ENCODE measurements at regions not wholly inside any gene's neighbourhood (a gene's known extent, or its start where the extent isn't known, plus 50 kb on each side); places are given as distances from the start of the nearest gene placed in this dataset.
A peak's percentile ranks its signal among the peaks of the same experiment; 100 is the strongest.

- H3K4me3 ChIP-seq (ENCODE audit: low read depth, low read length), result no peak overlapping the region
- DNase-seq (ENCODE audit: low read depth), result no peak
- TF ChIP-seq CTCF (IDR thresholded peaks at IDR 0.05; ENCODE audit: low read depth, low read length, missing control alignments), result no peak
These were observed 256.5 kb upstream of the AGTR1 start for GRCh38 chr3:148441191-148441590.

- no peak overlapping the region for H3K4me3 ChIP-seq (ENCODE audit: low read depth, low read length)
- no peak for TF ChIP-seq CTCF (IDR thresholded peaks at IDR 0.05; ENCODE audit: low read depth, low read length, missing control alignments)
- DNase-seq (ENCODE audit: low read depth), result no peak
These were observed 246.9 kb upstream of the AGTR1 start for GRCh38 chr3:148450819-148451218.

- no peak for TF ChIP-seq CTCF (IDR thresholded peaks at IDR 0.05; ENCODE audit: low read depth, low read length, missing control alignments)
- no peak overlapping the region for H3K4me3 ChIP-seq (ENCODE audit: low read depth, low read length)
- no peak for DNase-seq (ENCODE audit: low read depth)
These were observed 245.7 kb upstream of the AGTR1 start for GRCh38 chr3:148451969-148452368.

GRCh38 chr3:148453781-148454191 is 243.9 kb upstream of the AGTR1 start:
- no peak overlapping the region for H3K4me3 ChIP-seq (ENCODE audit: low read depth, low read length)
- DNase-seq (ENCODE audit: low read depth), result no peak
- no peak for TF ChIP-seq CTCF (IDR thresholded peaks at IDR 0.05; ENCODE audit: low read depth, low read length, missing control alignments)

GRCh38 chr3:148455098-148455497 is 242.6 kb upstream of the AGTR1 start:
- no peak for DNase-seq (ENCODE audit: low read depth)
- H3K4me3 ChIP-seq (ENCODE audit: low read depth, low read length), result no peak overlapping the region
- no peak for TF ChIP-seq CTCF (IDR thresholded peaks at IDR 0.05; ENCODE audit: low read depth, low read length, missing control alignments)

GRCh38 chr3:148457886-148458285 is 239.8 kb upstream of the AGTR1 start:
- H3K4me3 ChIP-seq (ENCODE audit: low read depth, low read length), result no peak overlapping the region
- no peak for TF ChIP-seq CTCF (IDR thresholded peaks at IDR 0.05; ENCODE audit: low read depth, low read length, missing control alignments)
- DNase-seq (ENCODE audit: low read depth), result no peak

GRCh38 chr3:148459931-148460513 is 237.7 kb upstream of the AGTR1 start:
- H3K4me3 ChIP-seq (ENCODE audit: low read depth, low read length), result no peak overlapping the region
- TF ChIP-seq CTCF (IDR thresholded peaks at IDR 0.05; ENCODE audit: low read depth, low read length, missing control alignments), result peak; percentile 25
- DNase-seq (ENCODE audit: low read depth), result no peak

All from GM12864 (cell line).